ENCODE measurements at regions not wholly inside any gene's neighbourhood (a gene's known extent, or its start where the extent isn't known, plus 50 kb on each side); places are given as distances from the start of the nearest gene placed in this dataset.

GRCh38 chr4:181701894-181702293, 541.3 kb upstream of the TENM3 start:
- no peaks in the 10 kb centered on the region for H3K27me3 ChIP-seq (replicated peaks; ENCODE audit: control insufficient read depth, insufficient read depth, low read length)

GRCh38 chr4:181702864-181703495, 540.2 kb upstream of the TENM3 start:
- no peak for DNase-seq (ENCODE audit: extremely low read depth, insufficient read length)
- Histone ChIP-seq H3K36me3 (ENCODE audit: control insufficient read depth, insufficient read depth, low read length) (no peaks in the 10 kb centered on the region), H3K4me3 (replicated peaks; ENCODE audit: low read depth, low read length) (no peak overlapping the region), H3K27me3 (replicated peaks; ENCODE audit: control insufficient read depth, insufficient read depth, low read length) (no peaks in the 10 kb centered on the region)
- no peak for TF ChIP-seq CTCF (IDR thresholded peaks at IDR 0.05; ENCODE audit: insufficient read depth, low read length, poor library complexity, severe bottlenecking)

More at GRCh38 chr4:181701894-181702293, 541.3 kb upstream of the TENM3 start:
- DNase-seq (ENCODE audit: extremely low read depth, insufficient read length): no peak
- no peak for TF ChIP-seq CTCF (IDR thresholded peaks at IDR 0.05; ENCODE audit: insufficient read depth, low read length, poor library complexity, severe bottlenecking)
- H3K4me3 ChIP-seq (replicated peaks; ENCODE audit: low read depth, low read length): no peak overlapping the region
- no peaks in the 10 kb centered on the region for H3K36me3 ChIP-seq (ENCODE audit: control insufficient read depth, insufficient read depth, low read length)

GRCh38 chr4:181710143-181710542, 533.1 kb upstream of the TENM3 start:
- no peak for TF ChIP-seq CTCF (IDR thresholded peaks at IDR 0.05; ENCODE audit: insufficient read depth, low read length, poor library complexity, severe bottlenecking)
- DNase-seq (ENCODE audit: extremely low read depth, insufficient read length): no peak
- Histone ChIP-seq H3K36me3 (ENCODE audit: control insufficient read depth, insufficient read depth, low read length) (no peaks in the 10 kb centered on the region), H3K27me3 (replicated peaks; ENCODE audit: control insufficient read depth, insufficient read depth, low read length) (no peaks in the 10 kb centered on the region), H3K4me3 (replicated peaks; ENCODE audit: low read depth, low read length) (no peak overlapping the region)

GRCh38 chr4:181711387-181711786, 531.8 kb upstream of the TENM3 start:
- Histone ChIP-seq H3K27me3 (replicated peaks; ENCODE audit: control insufficient read depth, insufficient read depth, low read length) (no peaks in the 10 kb centered on the region), H3K4me3 (replicated peaks; ENCODE audit: low read depth, low read length) (no peak overlapping the region), H3K36me3 (ENCODE audit: control insufficient read depth, insufficient read depth, low read length) (no peaks in the 10 kb centered on the region)
- DNase-seq (ENCODE audit: extremely low read depth, insufficient read length): no peak
- TF ChIP-seq CTCF (IDR thresholded peaks at IDR 0.05; ENCODE audit: insufficient read depth, low read length, poor library complexity, severe bottlenecking): no peak

GRCh38 chr4:181728305-181728966, 514.8 kb upstream of the TENM3 start:
- no peak overlapping the region for H3K4me3 ChIP-seq (replicated peaks; ENCODE audit: low read depth, low read length)
- no peak for TF ChIP-seq CTCF (IDR thresholded peaks at IDR 0.05; ENCODE audit: insufficient read depth, low read length, poor library complexity, severe bottlenecking)
- no peaks in the 10 kb centered on the region for H3K27me3 ChIP-seq (replicated peaks; ENCODE audit: control insufficient read depth, insufficient read depth, low read length)
- no peak for DNase-seq (ENCODE audit: extremely low read depth, insufficient read length)
- H3K36me3 ChIP-seq (ENCODE audit: control insufficient read depth, insufficient read depth, low read length): no peaks in the 10 kb centered on the region
